Osteoblast (primary cell): ENCODE measurements at regions not wholly inside any gene's neighbourhood (a gene's known extent, or its start where the extent isn't known, plus 50 kb on each side); places are given as distances from the start of the nearest gene placed in this dataset.

ENCODE experiments used
- DNase-seq: peaks from one replicate; pipeline ENCODE4 v3.0.0; 2011; ENCODE audit warnings: low spot score, mixed read lengths; ENCODE audit not compliant: insufficient read length; ENCODE audit errors: missing footprints
- H2AFZ ChIP-seq: 2 replicates; pipeline ENCODE4 v1.6.0; 2011; ENCODE audit warnings: mild to moderate bottlenecking, low read length
- H3K27ac ChIP-seq: 2 replicates; pipeline ENCODE4 v1.5.1; 2011; ENCODE audit warnings: mild to moderate bottlenecking, low read depth, low read length, moderate library complexity
- H3K27me3 ChIP-seq: 2 replicates; pipeline ENCODE4 v1.6.0; 2012; ENCODE audit warnings: mild to moderate bottlenecking, control low read depth, inconsistent platforms, low read length, moderate library complexity; ENCODE audit not compliant: insufficient read depth
- H3K36me3 ChIP-seq: 2 replicates; pipeline ENCODE4 v1.5.1; 2011; ENCODE audit warnings: mild to moderate bottlenecking, low read length, control low read depth, moderate library complexity; ENCODE audit not compliant: insufficient read depth
- H3K4me1 ChIP-seq: 2 replicates; pipeline ENCODE4 v1.5.1; 2011; ENCODE audit warnings: mild to moderate bottlenecking, low read length, control low read depth, moderate library complexity; ENCODE audit not compliant: insufficient read depth
- H3K4me2 ChIP-seq: 2 replicates; pipeline ENCODE4 v1.6.0; 2011; ENCODE audit warnings: mild to moderate bottlenecking, low read length; ENCODE audit not compliant: insufficient read depth
- H3K4me3 ChIP-seq: fragments of 200-600 bp; sonication (generic); 3 replicates; pipeline ENCODE4 v1.5.1; 2012; ENCODE audit warnings: mild to moderate bottlenecking, low read length, inconsistent platforms; ENCODE audit not compliant: insufficient read depth
- H3K79me2 ChIP-seq: 2 replicates; pipeline ENCODE4 v1.6.0; 2012; ENCODE audit warnings: mild to moderate bottlenecking, low read length, control low read depth, inconsistent platforms; ENCODE audit not compliant: insufficient read depth
- H3K9me3 ChIP-seq: 2 replicates; pipeline ENCODE4 v1.5.1; 2011; ENCODE audit warnings: low read depth, low read length, control low read depth
- H4K20me1 ChIP-seq: 2 replicates; pipeline ENCODE4 v1.6.0; 2012; ENCODE audit warnings: mild to moderate bottlenecking, low read length, control low read depth; ENCODE audit not compliant: insufficient read depth
- TF ChIP-seq, protein P1 (sequence below): IDR thresholded peaks from 2 replicates; pipeline ENCODE4 v1.5.1; 2011; ENCODE audit warnings: mild to moderate bottlenecking, low read depth, low read length, moderate library complexity; ENCODE audit errors: extremely low read depth

DNA sequence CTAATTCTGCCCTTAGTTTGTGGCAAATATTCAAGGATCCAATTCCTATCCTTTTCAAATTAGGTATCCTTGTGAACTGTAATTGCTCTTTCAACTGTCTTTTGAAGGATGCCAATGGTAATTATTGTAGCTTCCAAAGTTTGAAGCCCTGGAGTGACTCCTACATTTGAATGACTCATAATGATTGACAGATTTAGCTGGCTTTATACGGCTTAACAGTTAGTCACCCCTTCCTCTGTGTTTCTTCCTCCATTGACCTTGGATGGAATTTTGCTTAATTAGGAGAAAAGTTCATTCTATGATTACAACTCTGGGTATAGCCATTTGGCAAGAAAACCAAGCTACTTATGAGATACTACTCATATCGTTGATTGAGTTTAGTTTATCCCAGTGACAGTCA is 639.3 kb upstream of the KIRREL3 start:
- Histone ChIP-seq H3K27ac (no peak overlapping the region), H3K4me2 (no peak overlapping the region), H3K4me1 (no peaks in the 10 kb centered on the region), H2AFZ (no peak overlapping the region), H3K79me2 (no peaks in the 10 kb centered on the region), H3K9me3 (no peaks in the 10 kb centered on the region), H3K36me3 (no peaks in the 10 kb centered on the region), H3K27me3 (no peaks in the 10 kb centered on the region), H4K20me1 (no peaks in the 10 kb centered on the region), H3K4me3 (no peak overlapping the region)
- DNase-seq = no peak
- TF ChIP-seq, protein P1, sequence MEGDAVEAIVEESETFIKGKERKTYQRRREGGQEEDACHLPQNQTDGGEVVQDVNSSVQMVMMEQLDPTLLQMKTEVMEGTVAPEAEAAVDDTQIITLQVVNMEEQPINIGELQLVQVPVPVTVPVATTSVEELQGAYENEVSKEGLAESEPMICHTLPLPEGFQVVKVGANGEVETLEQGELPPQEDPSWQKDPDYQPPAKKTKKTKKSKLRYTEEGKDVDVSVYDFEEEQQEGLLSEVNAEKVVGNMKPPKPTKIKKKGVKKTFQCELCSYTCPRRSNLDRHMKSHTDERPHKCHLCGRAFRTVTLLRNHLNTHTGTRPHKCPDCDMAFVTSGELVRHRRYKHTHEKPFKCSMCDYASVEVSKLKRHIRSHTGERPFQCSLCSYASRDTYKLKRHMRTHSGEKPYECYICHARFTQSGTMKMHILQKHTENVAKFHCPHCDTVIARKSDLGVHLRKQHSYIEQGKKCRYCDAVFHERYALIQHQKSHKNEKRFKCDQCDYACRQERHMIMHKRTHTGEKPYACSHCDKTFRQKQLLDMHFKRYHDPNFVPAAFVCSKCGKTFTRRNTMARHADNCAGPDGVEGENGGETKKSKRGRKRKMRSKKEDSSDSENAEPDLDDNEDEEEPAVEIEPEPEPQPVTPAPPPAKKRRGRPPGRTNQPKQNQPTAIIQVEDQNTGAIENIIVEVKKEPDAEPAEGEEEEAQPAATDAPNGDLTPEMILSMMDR = no peak

DNA sequence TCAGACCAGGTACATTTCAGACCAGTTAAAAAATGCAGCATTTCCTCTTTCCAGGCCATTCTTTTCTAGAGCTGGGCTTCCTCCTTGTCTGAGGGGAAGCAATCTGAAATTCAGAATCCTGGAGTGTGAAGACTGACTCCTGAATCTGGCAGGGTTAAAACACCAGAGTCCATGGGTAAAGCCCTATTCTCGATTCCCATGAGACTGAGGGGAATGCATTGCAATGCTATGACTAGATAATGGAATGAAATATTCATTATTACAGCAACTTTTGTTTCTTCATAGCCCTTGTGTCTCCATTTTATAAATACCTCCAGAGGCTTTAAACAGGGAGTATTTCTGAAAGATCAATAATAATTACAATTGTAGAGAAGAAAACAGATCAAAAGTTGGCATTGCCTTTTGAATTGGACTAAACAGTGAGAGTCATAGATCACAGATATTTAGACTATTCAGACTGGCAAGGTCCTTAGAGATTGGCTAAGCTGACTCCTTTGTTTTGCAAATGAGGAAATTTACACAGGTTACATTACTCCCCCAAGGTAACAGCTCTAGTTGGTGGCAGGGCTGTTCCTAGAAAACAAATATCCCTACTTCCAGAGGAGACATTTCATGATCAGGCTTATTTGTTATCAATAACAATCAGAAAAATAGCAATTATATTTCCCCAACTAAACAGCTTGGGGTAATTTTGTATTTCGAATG is 632.6 kb upstream of the KIRREL3 start:
- no peak for DNase-seq
- Histone ChIP-seq H3K79me2 (no peaks in the 10 kb centered on the region), H3K27me3 (no peaks in the 10 kb centered on the region), H3K4me3 (no peak overlapping the region), H3K27ac (no peak overlapping the region), H3K4me2 (no peak overlapping the region), H3K4me1 (no peaks in the 10 kb centered on the region), H3K36me3 (no peaks in the 10 kb centered on the region), H3K9me3 (peaks cover 3% of the 10 kb centered on the region), H4K20me1 (no peaks in the 10 kb centered on the region), H2AFZ (no peak overlapping the region)
- TF ChIP-seq, protein P1 = no peak

DNA sequence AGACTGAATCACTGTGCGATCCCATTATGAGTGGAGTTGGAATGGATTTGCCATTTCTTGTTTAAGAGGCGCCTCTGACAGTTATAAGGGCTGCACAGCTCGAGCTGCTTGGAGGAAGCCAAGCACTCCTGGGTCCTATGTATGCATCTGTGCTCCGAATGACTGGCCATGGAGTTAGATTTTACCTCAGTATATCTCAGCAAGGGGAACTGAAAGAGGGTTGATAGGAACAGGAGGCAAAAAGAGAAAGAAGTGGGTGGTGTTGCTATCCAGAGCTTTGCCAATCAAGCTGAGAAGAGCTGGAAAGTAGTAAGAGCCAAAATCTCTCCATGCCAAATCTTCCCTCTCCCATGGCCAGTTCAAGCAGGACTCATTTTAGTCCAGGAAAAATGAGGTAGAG is 632.0 kb upstream of the KIRREL3 start:
- TF ChIP-seq, protein P1 = no peak
- no peaks in the 10 kb centered on the region for H3K27me3 ChIP-seq
- no peak for DNase-seq

DNA sequence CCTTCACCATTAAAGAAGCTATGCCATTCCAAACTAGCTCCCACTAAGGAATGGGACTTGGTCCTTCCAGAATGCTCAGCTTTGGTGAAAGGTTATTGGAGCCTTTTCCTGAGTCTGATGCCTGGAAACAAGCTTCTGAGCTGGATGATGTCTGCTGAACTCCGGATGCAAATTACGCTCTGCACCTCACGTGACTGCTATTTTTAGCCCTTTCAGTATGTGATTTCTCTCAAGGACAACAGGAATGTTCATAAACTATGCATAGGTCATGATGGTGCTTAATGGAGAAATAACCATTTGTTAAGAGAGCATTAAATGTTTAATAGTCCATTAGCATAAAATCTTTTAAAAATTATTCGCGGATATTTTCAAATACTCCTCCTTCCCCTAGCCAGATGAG is 631.4 kb upstream of the KIRREL3 start:
- Histone ChIP-seq H3K79me2 (no peaks in the 10 kb centered on the region), H3K27ac (no peak overlapping the region), H3K36me3 (no peaks in the 10 kb centered on the region), H2AFZ (no peak overlapping the region), H3K4me3 (no peak overlapping the region), H3K27me3 (no peaks in the 10 kb centered on the region), H3K4me2 (no peak overlapping the region), H3K4me1 (no peaks in the 10 kb centered on the region), H4K20me1 (no peaks in the 10 kb centered on the region), H3K9me3 (peaks cover 3% of the 10 kb centered on the region)
- DNase-seq = no peak
- TF ChIP-seq, protein P1 = no peak

More for the DNA sequence above, 632.0 kb upstream of the KIRREL3 start:
- Histone ChIP-seq H2AFZ (no peak overlapping the region), H3K36me3 (no peaks in the 10 kb centered on the region), H3K9me3 (peaks cover 3% of the 10 kb centered on the region), H3K4me1 (no peaks in the 10 kb centered on the region), H3K79me2 (no peaks in the 10 kb centered on the region), H3K27ac (no peak overlapping the region), H3K4me3 (no peak overlapping the region), H4K20me1 (no peaks in the 10 kb centered on the region), H3K4me2 (no peak overlapping the region)
